Activated CD8-positive, alpha-beta T cell treated with anti-CD3 and anti-CD28 coated beads for 36 hours (primary cell): ENCODE measurements at regions not wholly inside any gene's neighbourhood (a gene's known extent, or its start where the extent isn't known, plus 50 kb on each side); places are given as distances from the start of the nearest gene placed in this dataset.

Experiments
- ATAC-seq: fragments of 200-7000 bp; cut with Tn5 transposase; one replicate; pipeline ENCODE4 v1.10.0; 2021; ENCODE audit warnings: mild to moderate bottlenecking, moderate library complexity
- CTCF ChIA-PET: fragments of 350-600 bp; sonication (Branson Sonifier 250); formaldehyde crosslinking; loops from one replicate; lab custom pipeline; 2021; ENCODE audit warnings: antibody characterized with exemption; lab: Charles Lee
- POLR2A ChIA-PET: fragments of 350-600 bp; sonication (Branson Sonifier 250); formaldehyde crosslinking; loops from one replicate; lab custom pipeline; 2021; ENCODE audit warnings: antibody characterized with exemption; lab: Charles Lee
- DNase-seq: peaks from one replicate; pipeline ENCODE4 v3.0.0-alpha.2; 2020
- H3K27ac Mint-ChIP-seq: one replicate; pipeline ENCODE4 v1.8.0; 2021; ENCODE audit warnings: mild to moderate bottlenecking, mixed read lengths
- H3K27me3 Mint-ChIP-seq: one replicate; pipeline ENCODE4 v1.8.0; 2021; ENCODE audit warnings: mixed read lengths
- H3K36me3 Mint-ChIP-seq: one replicate; pipeline ENCODE4 v1.8.0; 2021; ENCODE audit warnings: low read depth, mixed read lengths
- H3K4me1 Mint-ChIP-seq: one replicate; pipeline ENCODE4 v1.8.0; 2021; ENCODE audit warnings: low read depth, mixed read lengths
- H3K4me3 Mint-ChIP-seq: one replicate; pipeline ENCODE4 v1.8.0; 2021; ENCODE audit warnings: mild to moderate bottlenecking, moderate library complexity, mixed read lengths
- H3K9me3 Mint-ChIP-seq: one replicate; pipeline ENCODE4 v1.8.0; 2021; ENCODE audit warnings: mixed read lengths
- CTCF ChIP-seq: fragments of 200-600 bp; IDR thresholded peaks from one replicate; pipeline ENCODE4 v1.8.0; 2022; ENCODE audit warnings: antibody characterized with exemption, mild to moderate bottlenecking
- intact Hi-C: fragments of 100-400 bp; cut with micrococcal nuclease; formaldehyde crosslinking; loops from one replicate; pipeline ENCODE4 v1.10.0; 2022

- Mint-ChIP-seq H3K4me1 (no peaks in the 10 kb centered on the region), H3K4me3 (no peak overlapping the region), H3K36me3 (no peaks in the 10 kb centered on the region), H3K27me3 (no peaks in the 10 kb centered on the region), H3K27ac (no peak overlapping the region), H3K9me3 (peaks cover 2% of the 10 kb centered on the region)
- DNase-seq = no peak
- ATAC-seq = no peak
- TF ChIP-seq CTCF = no peak
- ChIA-PET CTCF (no interaction called here), POLR2A (interaction anchor here (0.6 kb wide), 1 partner anchor 765 kb away, joined by 6 read pairs; no protein-coding TSS in a partner anchor)
- intact Hi-C loops = no loop called here
Measured at GRCh38 chr15:47542312-47542989, 174.9 kb upstream of the SEMA6D start.

- intact Hi-C loops = no loop called here
- Mint-ChIP-seq H3K9me3 (peaks cover 2% of the 10 kb centered on the region), H3K27ac (no peak overlapping the region), H3K36me3 (no peaks in the 10 kb centered on the region), H3K4me1 (no peaks in the 10 kb centered on the region), H3K27me3 (no peaks in the 10 kb centered on the region), H3K4me3 (no peak overlapping the region)
- TF ChIP-seq CTCF = no peak
- ChIA-PET POLR2A (no interaction called here), CTCF (no interaction called here)
- no peak for ATAC-seq
- DNase-seq = no peak
Measured at GRCh38 chr15:47548231-47548630, 169.1 kb upstream of the SEMA6D start.

GRCh38 chr15:47548986-47549385, 168.3 kb upstream of the SEMA6D start:
- H3K4me1 Mint-ChIP-seq = no peaks in the 10 kb centered on the region
- ChIA-PET POLR2A (no interaction called here), CTCF (no interaction called here)
- intact Hi-C loops = no loop called here
- DNase-seq = no peak
- H3K4me3 Mint-ChIP-seq = no peak overlapping the region
- no peak overlapping the region for H3K27ac Mint-ChIP-seq
- no peak for TF ChIP-seq CTCF
- H3K27me3 Mint-ChIP-seq = no peaks in the 10 kb centered on the region
- no peak for ATAC-seq
- peaks cover 2% of the 10 kb centered on the region for H3K9me3 Mint-ChIP-seq
- H3K36me3 Mint-ChIP-seq = no peaks in the 10 kb centered on the region

- DNase-seq = no peak
- Mint-ChIP-seq H3K9me3 (no peaks in the 10 kb centered on the region), H3K27me3 (no peaks in the 10 kb centered on the region), H3K36me3 (no peaks in the 10 kb centered on the region), H3K4me3 (no peak overlapping the region), H3K4me1 (no peaks in the 10 kb centered on the region), H3K27ac (no peak overlapping the region)
- ATAC-seq = no peak
- CTCF ChIA-PET = no interaction called here
- POLR2A ChIA-PET = interaction anchor here (0.6 kb wide), 1 partner anchor 828 kb away, joined by 3 read pairs; no protein-coding TSS in a partner anchor
- TF ChIP-seq CTCF = no peak
- intact Hi-C loops = no loop called here
Measured at GRCh38 chr15:47551079-47551478, 166.2 kb upstream of the SEMA6D start.

GRCh38 chr15:47551546-47551945, 165.8 kb upstream of the SEMA6D start:
- Mint-ChIP-seq H3K27ac (no peak overlapping the region), H3K9me3 (no peaks in the 10 kb centered on the region), H3K4me1 (no peaks in the 10 kb centered on the region), H3K27me3 (no peaks in the 10 kb centered on the region), H3K36me3 (no peaks in the 10 kb centered on the region), H3K4me3 (no peak overlapping the region)
- intact Hi-C loops = no loop called here
- no peak for TF ChIP-seq CTCF
- DNase-seq = no peak
- ChIA-PET POLR2A (no interaction called here), CTCF (no interaction called here)
- no peak for ATAC-seq
